GM21576 (cell line): ENCODE measurements at regions not wholly inside any gene's neighbourhood (a gene's known extent, or its start where the extent isn't known, plus 50 kb on each side); places are given as distances from the start of the nearest gene placed in this dataset.

Experiments used
- ATAC-seq: cut with Tn5 transposase; IDR thresholded peaks from one replicate; pipeline ENCODE4 v1.9.1; 2021; ENCODE audit warnings: mild to moderate bottlenecking, moderate library complexity; ENCODE audit not compliant: unreplicated experiment

GRCh38 chr5:173717959-173718358 lies 101.5 kb upstream of the BOD1 start:
- ATAC-seq, result no peak

DNA sequence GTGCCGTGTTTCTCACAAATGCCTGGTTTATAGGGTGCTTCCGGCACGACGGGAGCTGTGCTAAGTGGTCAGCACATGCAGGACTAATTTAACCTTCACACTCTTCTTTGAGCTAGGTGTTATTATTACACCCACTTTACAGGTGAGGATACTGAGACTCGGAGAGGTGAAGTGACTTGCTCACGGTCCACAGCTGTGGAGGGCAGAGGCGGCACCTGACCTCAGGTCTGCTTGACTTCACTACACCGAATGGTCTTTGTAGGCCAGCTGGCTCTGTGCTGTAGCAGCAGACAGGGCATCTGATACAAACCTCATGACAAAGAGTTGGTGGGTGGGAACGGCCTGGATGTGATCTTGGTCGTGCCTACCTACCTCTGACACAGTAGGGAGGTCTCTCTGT lies 102.0 kb upstream of the BOD1 start:
- no peak for ATAC-seq

DNA sequence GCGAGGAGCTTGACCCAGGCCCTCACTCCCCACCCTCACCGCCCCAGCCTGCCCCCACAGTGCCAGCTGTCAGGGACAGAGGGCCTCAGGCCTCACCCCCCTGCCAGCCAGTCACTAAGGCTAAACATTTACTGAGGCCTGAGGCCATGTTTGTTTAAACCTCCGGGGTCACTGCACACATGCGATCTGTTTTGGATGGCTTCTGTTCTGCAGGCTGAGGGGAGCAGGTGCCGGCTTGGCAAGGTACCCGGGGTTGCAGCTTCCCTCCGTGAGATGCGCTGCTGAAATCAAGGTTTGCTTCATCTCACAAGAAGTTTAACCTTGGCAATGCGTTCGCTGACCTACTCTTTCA lies 103.3 kb upstream of the BOD1 start:
- no peak for ATAC-seq

DNA sequence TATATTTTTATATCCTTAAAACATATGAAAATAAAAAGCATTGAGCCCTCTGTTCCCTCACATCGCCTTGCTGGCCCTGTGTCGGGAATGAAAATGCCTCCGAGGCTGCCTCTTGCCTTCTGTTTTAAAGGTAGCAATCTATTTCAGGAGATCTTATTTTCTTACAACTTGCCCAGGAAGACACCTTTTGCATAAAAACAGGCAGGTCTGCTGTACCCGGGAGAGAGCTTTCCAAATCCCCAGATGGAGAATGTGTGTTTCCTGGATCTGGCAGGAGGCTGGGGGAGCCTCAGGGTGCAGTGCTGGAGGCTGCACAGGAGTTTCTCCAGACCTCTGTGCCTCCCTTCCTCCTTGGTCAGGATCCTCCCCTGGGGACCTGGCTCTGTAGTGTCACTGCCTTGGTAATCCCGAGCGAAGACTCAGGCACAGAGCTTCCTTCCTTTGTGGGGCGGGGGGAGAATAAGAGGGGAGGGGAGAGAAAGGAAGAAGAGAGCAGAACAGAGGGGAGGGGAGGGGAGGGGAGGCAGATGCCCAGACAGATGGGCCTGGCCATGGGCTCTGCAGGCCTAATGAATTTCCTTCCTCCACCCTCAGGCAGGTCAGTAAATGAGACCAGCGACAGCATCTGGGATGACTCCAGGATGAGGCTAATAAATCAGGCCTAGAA lies 104.0 kb upstream of the BOD1 start:
- ATAC-seq, result no peak

DNA sequence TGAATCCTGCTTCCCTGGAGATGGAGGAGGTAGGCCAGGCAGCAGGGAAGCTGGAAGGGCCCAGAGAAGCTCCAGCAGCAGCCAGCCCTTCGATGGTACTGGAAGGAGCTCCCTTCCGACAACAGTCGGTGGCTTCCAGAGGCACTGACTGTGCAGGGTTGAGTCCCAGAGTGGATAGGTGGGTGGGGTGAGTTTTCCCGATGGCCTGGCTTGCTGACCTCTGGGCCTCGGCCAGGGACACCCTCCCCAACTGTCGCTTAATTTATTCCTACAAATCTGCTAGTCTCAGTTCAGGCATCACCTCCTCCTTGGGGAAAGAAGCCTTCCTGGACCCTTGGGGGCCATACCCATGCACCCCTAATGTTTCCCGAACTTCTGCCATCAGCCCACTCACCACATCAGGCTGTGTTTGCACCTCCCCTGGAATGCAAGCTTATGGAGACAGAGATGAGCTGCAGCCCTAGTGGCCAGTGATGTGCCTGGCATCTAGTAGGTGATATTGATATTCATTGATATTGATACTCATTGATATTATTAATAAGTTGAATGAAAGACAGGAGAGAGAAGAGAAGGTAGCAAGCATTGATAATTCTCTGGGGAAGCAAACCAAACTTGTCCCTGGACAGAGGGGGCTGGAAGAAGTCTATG lies 104.6 kb upstream of the BOD1 start:
- no peak for ATAC-seq

DNA sequence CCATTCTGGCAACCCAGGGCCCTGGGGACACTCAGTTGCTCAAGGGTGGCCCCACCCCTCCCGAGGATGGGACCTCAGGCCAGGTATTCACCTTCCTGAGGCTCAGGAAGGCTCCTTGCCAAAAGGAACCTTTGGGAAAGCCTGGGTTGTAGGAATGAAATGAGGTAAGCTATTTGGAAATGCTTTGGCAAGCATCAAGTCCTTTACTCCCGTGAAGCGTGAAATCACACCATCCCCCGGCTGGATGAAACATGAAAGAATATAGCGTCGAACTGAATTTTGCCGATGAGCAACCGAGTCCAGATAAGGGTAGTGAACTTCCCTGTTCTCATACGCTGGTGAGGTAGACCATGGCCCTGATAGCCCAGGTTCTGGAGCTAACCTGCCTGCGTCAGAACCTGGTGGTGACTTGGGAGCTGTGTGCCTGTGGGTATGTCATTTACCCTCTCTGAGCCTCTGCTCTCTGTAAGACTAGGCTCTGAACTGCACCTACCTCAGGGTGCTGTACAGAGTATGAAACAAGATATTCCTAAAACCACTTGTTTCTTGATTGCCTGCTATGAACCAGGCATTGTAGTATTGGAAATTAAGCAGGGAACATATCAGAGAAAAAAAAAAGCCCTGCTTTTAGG lies 105.3 kb upstream of the BOD1 start:
- no peak for ATAC-seq

DNA sequence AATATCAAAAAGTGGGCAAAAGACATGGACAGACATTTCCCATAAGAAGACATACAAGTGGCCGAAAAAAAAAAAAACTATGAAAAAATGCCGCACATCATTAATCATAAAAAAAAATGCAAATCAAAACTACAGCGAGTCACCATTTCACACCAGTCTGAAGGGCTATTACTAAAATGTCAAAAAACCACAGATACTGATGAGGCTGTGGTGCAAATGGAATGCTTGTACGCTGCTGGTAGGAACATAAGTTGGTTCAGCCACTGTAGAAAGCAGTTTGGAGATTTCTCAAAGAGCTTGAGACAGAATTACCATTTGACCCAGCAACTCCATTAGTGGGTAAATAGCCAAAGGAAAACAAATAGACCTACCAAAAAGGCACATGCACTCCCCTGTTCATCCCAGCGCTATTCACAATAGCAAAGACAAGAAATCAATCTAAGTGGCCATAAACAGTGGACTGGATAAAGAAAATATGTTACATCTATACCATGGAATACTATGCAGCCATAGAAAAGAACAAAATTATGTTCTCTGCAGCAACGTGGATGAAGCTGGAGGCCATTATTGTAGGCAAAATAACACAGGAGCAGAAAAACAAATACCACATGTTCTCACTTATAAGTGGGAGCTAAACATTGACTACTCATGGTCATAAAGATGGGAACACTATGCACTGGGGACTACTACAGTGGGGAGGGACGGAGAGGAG lies 110.6 kb upstream of the BOD1 start:
- no peak for ATAC-seq

DNA sequence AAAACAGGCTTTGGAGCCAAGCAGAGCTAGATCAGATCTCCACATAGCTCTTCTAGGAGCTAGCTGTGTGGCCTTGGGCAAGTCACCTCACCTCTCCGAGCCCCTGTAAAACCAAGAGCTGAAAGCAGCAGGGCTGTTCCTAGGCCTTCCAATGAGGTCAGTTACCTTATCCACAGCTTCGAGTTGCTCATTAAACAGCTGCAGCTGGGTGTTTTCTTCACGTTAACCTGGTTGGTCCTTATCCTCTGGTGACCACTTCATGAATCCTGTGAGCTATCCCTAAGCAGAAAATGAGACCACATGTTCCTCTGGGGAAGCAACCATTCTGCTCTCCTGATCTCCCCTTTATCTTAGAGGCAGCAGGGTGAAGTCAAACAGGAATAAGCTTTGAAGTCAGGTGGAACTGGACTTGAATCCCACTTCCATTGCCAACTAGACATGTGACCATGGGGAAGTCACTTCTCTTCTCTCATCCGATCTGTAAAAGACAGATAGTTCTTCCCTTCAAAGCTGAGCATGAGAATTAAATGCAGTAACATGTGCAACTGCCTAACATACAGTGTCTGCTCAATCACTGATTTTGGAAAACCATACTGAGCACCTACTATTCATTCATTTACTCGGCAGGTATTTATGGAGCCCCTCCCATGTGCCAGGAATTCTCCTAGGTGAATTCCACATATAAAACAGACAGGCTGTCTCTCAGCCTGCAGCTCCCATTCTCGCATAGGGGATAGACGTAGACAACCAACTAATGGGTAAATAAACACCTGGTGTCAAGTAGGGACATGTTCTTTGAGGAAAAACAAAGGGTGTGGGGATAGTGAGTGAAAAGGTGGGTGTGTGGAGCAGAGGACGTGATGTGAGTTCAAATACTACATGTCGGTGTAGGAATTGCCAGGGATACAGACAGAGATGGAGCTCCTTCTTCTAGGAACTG lies 111.7 kb upstream of the BOD1 start:
- no peak for ATAC-seq

DNA sequence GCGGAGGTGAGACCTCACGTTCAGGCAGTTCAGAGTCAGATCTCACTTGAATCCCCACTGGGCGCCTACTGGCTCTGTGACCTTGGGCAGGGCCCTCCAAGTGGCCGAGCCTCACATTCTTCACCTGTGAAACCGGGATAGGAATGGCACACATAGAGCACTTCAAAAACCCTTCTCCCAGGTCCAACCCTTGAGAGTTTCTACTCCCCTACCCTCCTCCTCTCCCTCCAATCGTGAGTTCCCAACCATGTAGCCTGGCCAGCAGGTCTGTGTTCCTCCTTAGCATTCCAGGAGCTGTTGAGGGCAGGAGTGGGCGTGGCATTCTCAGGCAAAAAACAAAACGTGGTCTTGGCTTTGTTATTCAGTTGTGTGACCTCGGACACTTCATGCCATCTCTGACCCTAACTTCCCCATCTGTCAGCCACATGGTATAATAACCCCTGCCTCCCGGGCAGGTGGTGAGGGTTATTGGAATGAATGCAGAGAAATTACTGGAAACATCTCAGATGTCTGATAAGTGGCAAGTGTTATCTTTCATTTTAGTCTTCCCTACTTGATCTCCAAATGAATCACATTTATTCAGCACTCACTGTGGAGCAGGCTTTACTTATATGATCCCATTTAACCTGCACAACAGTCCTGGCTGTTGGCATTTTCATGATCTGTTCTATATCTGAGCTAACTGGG lies 112.8 kb upstream of the BOD1 start:
- no peak for ATAC-seq

- no peak for ATAC-seq
Observed at GRCh38 chr5:173730632-173731298, 114.3 kb upstream of the BOD1 start.

- no peak for ATAC-seq
Observed at GRCh38 chr5:173733021-173733420, 116.6 kb upstream of the BOD1 start.

DNA sequence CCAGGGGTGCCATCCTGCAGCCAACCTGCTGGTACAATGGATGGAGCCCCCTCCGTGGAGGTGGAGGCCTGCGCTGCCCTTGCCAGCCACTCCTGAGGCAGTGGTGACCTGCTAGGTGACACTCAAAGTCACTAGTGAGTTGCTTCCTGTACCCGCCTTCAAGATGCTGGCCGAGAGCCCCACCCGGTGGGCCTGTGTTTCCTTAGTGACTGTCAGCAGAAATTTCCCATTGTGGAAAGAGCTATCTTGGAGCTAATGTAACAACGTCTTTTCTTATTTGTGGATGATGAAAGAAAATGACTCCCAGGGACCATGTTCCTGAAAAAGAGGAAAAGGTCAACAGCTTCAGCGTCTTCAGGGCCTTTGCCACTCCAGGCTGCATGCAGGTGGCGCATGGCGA lies 117.0 kb upstream of the BOD1 start:
- no peak for ATAC-seq

- peak; percentile 53 for ATAC-seq
Observed at GRCh38 chr5:173733831-173734501, 117.5 kb upstream of the BOD1 start.

DNA sequence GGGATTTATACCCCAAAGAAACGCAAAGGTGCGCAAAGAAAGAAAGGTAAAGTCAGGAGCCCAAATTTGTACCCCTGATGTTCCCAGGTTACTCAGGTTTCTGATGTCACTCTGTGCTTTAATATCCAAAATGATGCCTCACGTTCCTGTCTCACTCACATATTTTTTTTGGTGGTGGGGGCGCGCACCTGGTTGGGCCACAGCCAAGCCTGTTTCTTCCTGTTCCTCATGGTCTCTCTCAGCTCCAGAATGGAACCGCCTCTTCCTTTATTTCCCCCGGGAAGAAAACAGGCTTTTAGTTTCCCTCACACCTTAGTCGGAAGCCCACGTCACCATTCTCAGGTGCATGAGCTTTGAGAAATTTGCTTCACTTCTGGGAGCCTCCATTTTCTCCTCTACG lies 118.3 kb upstream of the BOD1 start:
- ATAC-seq, result no peak

DNA sequence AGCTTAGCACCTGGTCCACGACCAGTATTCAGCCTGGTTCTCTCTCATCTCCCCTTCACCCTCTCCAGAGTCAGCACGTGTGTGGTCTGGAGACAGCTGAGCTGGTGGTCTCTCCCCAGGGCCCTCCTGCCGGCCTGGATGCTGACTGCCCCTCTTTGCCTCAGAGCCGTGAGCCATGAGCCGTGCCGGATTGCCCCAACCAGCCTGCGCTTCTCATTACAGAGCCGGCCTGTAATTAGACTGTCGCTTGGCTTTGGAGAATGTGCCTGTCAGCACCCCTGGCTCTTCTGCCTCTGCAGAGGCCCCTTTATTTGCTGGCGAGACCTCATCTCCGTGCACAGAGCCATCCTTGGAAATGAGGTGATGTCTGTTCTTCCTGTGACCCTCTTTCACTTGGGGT lies 118.7 kb upstream of the BOD1 start:
- ATAC-seq, result no peak

DNA sequence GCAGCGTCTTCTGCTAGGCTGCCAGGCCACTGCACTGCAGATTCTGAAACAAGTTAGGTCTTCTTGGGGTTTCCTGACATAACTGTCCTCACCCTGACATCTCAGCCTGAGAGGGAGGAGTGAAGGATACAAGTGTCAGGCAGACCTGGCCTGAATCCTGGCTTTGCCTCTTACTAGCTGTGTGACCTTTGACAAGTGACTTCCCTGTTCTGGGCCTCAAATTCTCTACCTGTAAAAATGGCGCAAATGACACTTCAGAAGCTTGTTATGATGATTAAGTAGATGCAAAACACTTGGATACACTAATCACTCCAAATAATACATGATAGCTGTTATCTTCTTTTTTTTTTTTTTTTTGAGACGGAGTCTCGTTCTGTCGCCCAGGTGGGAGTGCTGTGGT lies 119.2 kb upstream of the BOD1 start:
- no peak for ATAC-seq

DNA sequence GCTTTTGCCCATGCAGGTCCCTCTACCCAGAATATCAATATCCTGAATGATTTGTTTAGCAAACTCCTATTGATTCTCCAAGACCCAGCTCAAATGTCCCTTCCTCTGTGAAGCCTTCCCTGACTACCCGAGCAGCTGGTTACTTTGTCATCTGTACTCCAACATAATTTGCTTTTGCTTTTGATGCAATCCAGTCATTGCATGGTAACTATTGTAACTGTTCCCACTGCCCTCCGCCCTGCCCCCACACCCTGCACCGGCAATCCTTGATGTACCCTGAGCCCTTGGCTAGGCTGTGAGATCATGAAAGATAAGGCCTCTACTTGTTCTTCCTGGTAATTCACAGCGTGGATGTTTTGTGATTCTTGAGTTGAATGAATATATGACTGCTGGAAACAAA lies 119.9 kb upstream of the BOD1 start:
- ATAC-seq, result no peak

DNA sequence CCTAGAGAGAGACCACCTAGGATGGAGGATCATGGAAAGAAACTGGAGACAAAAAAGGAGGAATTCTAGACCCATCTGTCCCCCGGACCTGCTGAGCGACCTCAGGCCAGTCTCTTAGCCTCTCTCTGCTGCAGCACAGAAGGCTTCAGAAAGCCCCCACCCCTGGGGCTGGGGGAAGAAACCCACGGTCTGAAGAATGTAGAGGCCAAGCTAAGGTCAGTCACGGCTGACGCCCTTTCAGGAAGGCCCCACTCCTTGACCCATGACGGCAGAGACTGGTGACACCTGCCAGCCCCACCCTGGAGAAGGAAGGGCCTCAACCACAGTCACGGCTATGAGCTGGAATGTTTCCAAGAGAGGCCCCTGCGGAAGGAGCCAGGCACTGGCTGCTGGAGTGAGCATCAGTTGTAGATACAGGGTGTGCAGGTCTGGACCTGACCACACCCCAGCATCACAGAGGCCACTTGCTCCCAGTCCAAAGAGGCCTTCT lies 120.5 kb upstream of the BOD1 start:
- peak; percentile 81 for ATAC-seq

DNA sequence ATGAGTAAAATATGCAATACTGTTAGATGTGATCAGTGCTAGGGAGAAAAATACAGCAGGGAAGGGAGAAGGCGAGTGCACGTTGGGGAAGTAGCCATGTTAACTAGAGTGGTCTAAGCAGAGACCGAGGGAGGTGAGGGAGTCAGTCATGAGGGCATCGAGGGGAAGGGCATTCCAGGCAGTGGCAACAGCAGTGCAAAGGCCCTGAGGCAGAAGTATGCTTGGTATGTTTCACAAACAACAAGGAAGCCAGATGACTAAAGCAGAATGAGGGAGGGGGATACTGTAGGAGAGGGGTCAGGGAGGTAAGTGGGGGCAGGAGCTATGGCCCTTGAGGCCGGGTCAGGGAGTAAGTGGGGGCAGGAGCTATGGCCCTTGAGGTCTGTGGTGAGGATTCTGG lies 123.3 kb upstream of the BOD1 start:
- ATAC-seq, result no peak
